HCT116 (cell line): ENCODE measurements at regions not wholly inside any gene's neighbourhood (a gene's known extent, or its start where the extent isn't known, plus 50 kb on each side); places are given as distances from the start of the nearest gene placed in this dataset.

ENCODE experiments used
- ATAC-seq: fragments of 200-7000 bp; cut with Tn5 transposase; 2 replicates; pipeline ENCODE4 v1.9.1; 2020; ENCODE audit warnings: mild to moderate bottlenecking, moderate library complexity
- BruUV-seq: library from RNA; stranded (reverse); fragments of 400-500 nt; replicated peaks from 2 replicates; lab custom pipeline; 2021; lab: Mats Ljungman, UMichigan
- CTCF ChIA-PET: fragments of 300-600 bp; sonication (Branson Sonifier 250); formaldehyde crosslinking; loops from one replicate; lab custom pipeline; 2021; ENCODE audit warnings: antibody characterized with exemption; lab: Charles Lee
- POLR2A ChIA-PET: fragments of 300-600, 350-600 bp; sonication (Branson Sonifier 250); formaldehyde crosslinking; loops from one replicate; lab custom pipeline; 2021; ENCODE audit warnings: antibody characterized with exemption; lab: Charles Lee
- RAD21 ChIA-PET, 2 experiments: fragments of 300-600 bp; sonication (Branson Sonifier 250); formaldehyde crosslinking; loops; one replicate each; lab custom pipeline; 2023; ENCODE audit warnings: low total read pairs in 2 of 2; ENCODE audit not compliant: uncharacterized antibody in 2 of 2, unreplicated experiment in 2 of 2, low non-redundant PET in 1 of 2; lab: Charles Lee
- DNase-seq: peaks from one replicate; pipeline ENCODE4 v3.0.0-alpha.2; 2010; ENCODE audit warnings: low read depth, low spot score
- H2AFZ ChIP-seq: fragments of 200-600 bp; shearing (Covaris generic), sonication (generic); 2 replicates; pipeline ENCODE4 v1.6.1; 2017; ENCODE audit warnings: low read depth, mixed run types, mixed read lengths, antibody characterized with exemption, low read length; ENCODE audit not compliant: poor library complexity, severe bottlenecking
- H3K27ac ChIP-seq: 2 replicates; pipeline ENCODE4 v1.5.1; 2012; ENCODE audit warnings: low read depth, low read length
- H3K27me3 ChIP-seq: fragments of 200-600 bp; sonication (generic); 2 replicates; pipeline ENCODE4 v1.6.1; 2016; ENCODE audit warnings: mixed run types, low read length, mixed read lengths; ENCODE audit not compliant: insufficient read depth
- H3K36me3 ChIP-seq, 2 experiments: fragments of 200-500 bp in 1 of 2; fragments of 200-600 bp in 1 of 2; sonication (Bioruptor generic) in 1 of 2; sonication (generic) in 1 of 2; 2 replicates each; pipeline versions ENCODE4 v1.5.1 to v1.6.1; 2014 to 2016; ENCODE audit warnings: low read length in 2 of 2, inconsistent platforms in 1 of 2, mixed read lengths in 1 of 2, mixed run types in 1 of 2; ENCODE audit not compliant: insufficient read depth in 2 of 2, control insufficient read depth in 1 of 2
- H3K4me1 ChIP-seq, 2 experiments: fragments of 200-600 bp in 1 of 2; sonication (generic) in 1 of 2; 2 replicates each; pipeline versions ENCODE4 v1.5.1 to v1.6.1; 2012 to 2017; ENCODE audit warnings: low read length in 2 of 2, inconsistent platforms in 1 of 2, mild to moderate bottlenecking in 1 of 2, mixed read lengths in 1 of 2, mixed run types in 1 of 2, moderate library complexity in 1 of 2; ENCODE audit not compliant: insufficient read depth in 2 of 2, control insufficient read depth in 1 of 2
- H3K4me2 ChIP-seq: fragments of 200-600 bp; sonication (generic); 2 replicates; pipeline ENCODE4 v1.6.1; 2017; ENCODE audit warnings: mixed run types, low read length, mixed read lengths
- H3K4me3 ChIP-seq, 2 experiments: fragments of 200-600 bp in 1 of 2; sonication (generic) in 1 of 2; replicated peaks in 1 of 2; 2 replicates each; pipeline ENCODE4 v1.5.1; 2011 to 2016; ENCODE audit warnings: low read length in 2 of 2, control low read depth in 1 of 2, low read depth in 1 of 2, mild to moderate bottlenecking in 1 of 2, mixed read lengths in 1 of 2, mixed run types in 1 of 2
- H3K79me2 ChIP-seq: fragments of 200-600 bp; sonication (generic); 2 replicates; pipeline ENCODE4 v1.6.1; 2017; ENCODE audit warnings: mild to moderate bottlenecking, mixed run types, low read length, moderate library complexity, mixed read lengths; ENCODE audit not compliant: insufficient read depth
- H3K9ac ChIP-seq: fragments of 200-600 bp; sonication (generic); 2 replicates; pipeline ENCODE4 v1.6.1; 2016; ENCODE audit warnings: low read length, mixed read lengths
- H3K9me2 ChIP-seq: fragments of 200-600 bp; sonication (generic), shearing (Covaris generic); 2 replicates; pipeline ENCODE4 v1.6.1; 2017; ENCODE audit warnings: mixed run types, mild to moderate bottlenecking, moderate library complexity; ENCODE audit not compliant: insufficient read depth
- H3K9me3 ChIP-seq, 2 experiments: fragments of 200-500 bp in 1 of 2; fragments of 200-600 bp in 1 of 2; sonication (Bioruptor generic) in 1 of 2; sonication (generic) in 1 of 2; 2 replicates each; pipeline ENCODE4 v1.6.1; 2014 to 2017; ENCODE audit warnings: low read length in 2 of 2, mixed read lengths in 2 of 2, inconsistent platforms in 1 of 2, low read depth in 1 of 2, mild to moderate bottlenecking in 1 of 2, mixed run types in 1 of 2, moderate library complexity in 1 of 2; ENCODE audit not compliant: control insufficient read depth in 1 of 2, insufficient read depth in 1 of 2
- H4K20me1 ChIP-seq: fragments of 200-600 bp; sonication (generic), shearing (Covaris generic); 2 replicates; pipeline ENCODE4 v1.6.1; 2017; ENCODE audit warnings: mixed run types, mild to moderate bottlenecking, moderate library complexity; ENCODE audit not compliant: insufficient read depth
- ATF3 ChIP-seq: IDR thresholded peaks from 2 replicates; pipeline ENCODE4 v1.6.1; 2012
- CBX3 ChIP-seq: IDR thresholded peaks from 2 replicates; pipeline ENCODE4 v1.6.1; 2012; ENCODE audit warnings: low read depth
- EGR1 ChIP-seq: IDR thresholded peaks from 2 replicates; pipeline ENCODE4 v1.6.1; 2012; ENCODE audit warnings: low read depth
- ELF1 ChIP-seq: IDR thresholded peaks from 2 replicates; pipeline ENCODE4 v1.6.1; 2012; ENCODE audit warnings: low read depth, borderline replicate concordance
- EZH2 ChIP-seq: fragments of 200-600 bp; sonication (generic); IDR thresholded peaks from 2 replicates; pipeline ENCODE4 v1.6.1; 2017; ENCODE audit warnings: antibody characterized with exemption, mixed run types
- EZH2phosphoT487 ChIP-seq: fragments of 200-600 bp; IDR thresholded peaks from 2 replicates; pipeline ENCODE4 v1.6.1; 2018; ENCODE audit warnings: antibody characterized with exemption, borderline replicate concordance
- FOSL1 ChIP-seq: IDR thresholded peaks from 2 replicates; pipeline ENCODE4 v1.6.1; 2012; ENCODE audit warnings: low read depth
- JUND ChIP-seq: IDR thresholded peaks from 2 replicates; pipeline ENCODE4 v1.6.1; 2012
- MAX ChIP-seq: IDR thresholded peaks from 2 replicates; pipeline ENCODE4 v1.6.1; 2012
- POLR2A ChIP-seq: IDR thresholded peaks from 2 replicates; pipeline ENCODE4 v1.7.0; 2011; ENCODE audit warnings: borderline replicate concordance; ENCODE audit not compliant: insufficient read depth, insufficient read length; ENCODE audit errors: extremely low read depth
- POLR2AphosphoS5 ChIP-seq: IDR thresholded peaks from 2 replicates; pipeline ENCODE4 v1.6.1; 2011; ENCODE audit warnings: mild to moderate bottlenecking, low read depth, low read length, moderate library complexity
- RAD21 ChIP-seq: IDR thresholded peaks from 2 replicates; pipeline ENCODE4 v1.6.1; 2012; ENCODE audit warnings: low read depth, mild to moderate bottlenecking
- SIN3A ChIP-seq: IDR thresholded peaks from 2 replicates; pipeline ENCODE4 v1.6.1; 2012; ENCODE audit warnings: low read depth
- SRF ChIP-seq: IDR thresholded peaks from 2 replicates; pipeline ENCODE4 v1.6.1; 2012; ENCODE audit warnings: low read depth
- TCF7L2 ChIP-seq: IDR thresholded peaks from 2 replicates; pipeline ENCODE4 v1.7.0; 2011; ENCODE audit warnings: borderline replicate concordance, inconsistent platforms; ENCODE audit not compliant: insufficient read depth, insufficient read length; ENCODE audit errors: extremely low read depth
- ZNF274 ChIP-seq: fragments of 200-500 bp; sonication (Bioruptor generic); IDR thresholded peaks from 2 replicates; pipeline ENCODE4 v1.6.1; 2014; ENCODE audit warnings: mild to moderate bottlenecking, low read depth, low read length, inconsistent platforms
- intact Hi-C: fragments of 100-400 bp; cut with micrococcal nuclease; formaldehyde crosslinking; loops from 2 replicates; pipeline ENCODE4 v1.10.0; 2022

GRCh38 chr12:126464153-126464552, 1398.9 kb downstream of the AACS start:
- H3K79me2 ChIP-seq, result no peaks in the 10 kb centered on the region
- RAD21 ChIA-PET, result no interaction called here
- H3K27me3 ChIP-seq, result no peaks in the 10 kb centered on the region
- H3K4me1 ChIP-seq, result no peaks in the 10 kb centered on the region
- no peak overlapping the region for H2AFZ ChIP-seq
- H3K9me3 ChIP-seq, result peaks cover 6 to 27% of the 10 kb centered on the region in 2 experiments; a peak in 2 of 4 replicates
- H3K36me3 ChIP-seq, result no peaks in the 10 kb centered on the region
- no peak overlapping the region for H3K4me2 ChIP-seq
- DNase-seq, result no peak
- no peaks in the 10 kb centered on the region for H4K20me1 ChIP-seq
- TF ChIP-seq SRF (no peak), SIN3A (no peak), ATF3 (no peak), ZNF274 (no peak), TCF7L2 (no peak), POLR2A (no peak), POLR2AphosphoS5 (no peak), MAX (no peak), EZH2 (no peak), EGR1 (no peak), FOSL1 (no peak), JUND (no peak), CBX3 (no peak), RAD21 (no peak), ELF1 (no peak), EZH2phosphoT487 (no peak)
- no TSS peak for BruUV-seq
- no peak overlapping the region for H3K4me3 ChIP-seq
- POLR2A ChIA-PET, result no interaction called here
- CTCF ChIA-PET, result no interaction called here
- no peak overlapping the region for H3K9ac ChIP-seq
- H3K27ac ChIP-seq, result no peak overlapping the region
- H3K9me2 ChIP-seq, result no peaks in the 10 kb centered on the region
- ATAC-seq, result no peak
- intact Hi-C loops, result no loop called here
